GM12878 (cell line): ENCODE measurements at regions not wholly inside any gene's neighbourhood (a gene's known extent, or its start where the extent isn't known, plus 50 kb on each side); places are given as distances from the start of the nearest gene placed in this dataset.

Experiments
- ATAC-seq: fragments of 200-7000 bp; cut with Tn5 transposase; 3 replicates; pipeline ENCODE4 v1.9.1; 2020; ENCODE audit warnings: mild to moderate bottlenecking, moderate library complexity
- BruUV-seq: library from RNA; stranded (reverse); fragments of 400-500 nt; replicated peaks from 2 replicates; lab custom pipeline; 2021; lab: Mats Ljungman, UMichigan
- CTCF ChIA-PET: fragments of 300-600 bp; sonication (Branson Sonifier 250); formaldehyde crosslinking; extraction: SDS; loops from one replicate; lab custom pipeline; 2021; ENCODE audit warnings: inconsistent platforms; lab: Yijun Ruan, JAX
- POLR2A ChIA-PET: fragments of 350-600 bp; formaldehyde crosslinking; extraction: SDS; loops from one replicate; lab custom pipeline; 2021; ENCODE audit warnings: inconsistent platforms; lab: Charles Lee
- RAD21 ChIA-PET: fragments of 300-600 bp; sonication (Branson Sonifier 250); formaldehyde crosslinking; loops from one replicate; lab custom pipeline; 2023; ENCODE audit warnings: antibody characterized with exemption; ENCODE audit not compliant: unreplicated experiment; lab: Charles Lee
- SMC1A ChIA-PET: fragments of 300-600 bp; sonication (Branson Sonifier 250); formaldehyde crosslinking; loops from one replicate; lab custom pipeline; 2023; ENCODE audit not compliant: unreplicated experiment, uncharacterized antibody; lab: Charles Lee
- DNase-seq: peaks from one replicate; pipeline ENCODE4 v3.0.0-alpha.2; 2011; ENCODE audit warnings: low read depth, low spot score
- FAIRE-seq: peaks from 3 replicates; lab custom pipeline; 2011; peaks lifted over from hg19 to GRCh38; lab: Jason Lieb, UNC
- H2AFZ ChIP-seq: 2 replicates; pipeline ENCODE4 v1.6.0; 2011; ENCODE audit warnings: low read depth, low read length, control low read depth; ENCODE audit not compliant: control insufficient read depth
- H3K27ac ChIP-seq: 2 replicates; pipeline ENCODE4 v1.5.1; 2011; ENCODE audit warnings: control low read depth; ENCODE audit not compliant: control insufficient read depth, insufficient read depth
- H3K27me3 ChIP-seq, 2 experiments: replicated peaks in 1 of 2; 2 replicates each; pipeline versions ENCODE4 v1.6.0 to v1.6.1; 2011; ENCODE audit warnings: low read length in 1 of 2; ENCODE audit not compliant: control insufficient read depth in 2 of 2, insufficient read depth in 2 of 2
- H3K36me3 ChIP-seq, 2 experiments: 2 replicates each; pipeline ENCODE4 v1.5.1; 2011; ENCODE audit warnings: low read length in 1 of 2; ENCODE audit not compliant: control insufficient read depth in 2 of 2, insufficient read depth in 2 of 2
- H3K4me1 ChIP-seq: 2 replicates; pipeline ENCODE4 v1.6.1; 2011; ENCODE audit warnings: mild to moderate bottlenecking, low read length, moderate library complexity, mixed read lengths; ENCODE audit not compliant: control insufficient read depth, insufficient read depth
- H3K4me2 ChIP-seq: 2 replicates; pipeline ENCODE4 v1.6.0; 2011; ENCODE audit warnings: control low read depth; ENCODE audit not compliant: control insufficient read depth, insufficient read depth
- H3K4me3 ChIP-seq: fragments of 200-600 bp; sonication (generic); 2 replicates; pipeline ENCODE4 v1.5.1; 2016
- H3K79me2 ChIP-seq: 2 replicates; pipeline ENCODE4 v1.6.0; 2011; ENCODE audit warnings: low read length; ENCODE audit not compliant: control insufficient read depth, insufficient read depth
- H3K9ac ChIP-seq: 2 replicates; pipeline ENCODE4 v1.8.0; 2011; ENCODE audit warnings: low read length, control low read depth, mixed read lengths; ENCODE audit not compliant: control insufficient read depth, insufficient read depth
- H3K9me3 ChIP-seq: replicated peaks from 3 replicates; pipeline ENCODE4 v1.5.1; 2011; ENCODE audit warnings: mild to moderate bottlenecking, low read length; ENCODE audit not compliant: control insufficient read depth, insufficient read depth
- H4K20me1 ChIP-seq: 2 replicates; pipeline ENCODE4 v1.6.0; 2011; ENCODE audit not compliant: control insufficient read depth, insufficient read depth
- CHD2 ChIP-seq: IDR thresholded peaks from 2 replicates; pipeline ENCODE4 v1.6.1; 2011; ENCODE audit warnings: low read depth, low read length, improper control_type of control experiment, borderline replicate concordance
- ELK1 ChIP-seq: IDR thresholded peaks from 2 replicates; pipeline ENCODE4 v1.6.1; 2012; ENCODE audit warnings: low read depth, low read length, improper control_type of control experiment
- GABPA ChIP-seq: IDR thresholded peaks from 2 replicates; pipeline ENCODE4 v1.6.1; 2014; ENCODE audit warnings: antibody characterized with exemption, low read depth, mild to moderate bottlenecking, inconsistent platforms
- HDAC2 ChIP-seq: fragments of 200-600 bp; sonication (generic); IDR thresholded peaks from 2 replicates; pipeline ENCODE4 v1.6.1; 2017
- KAT2A ChIP-seq: conservative IDR thresholded peaks from 2 replicates; pipeline ENCODE4 v1.6.1; 2011; ENCODE audit warnings: low read depth, low read length; ENCODE audit not compliant: control insufficient read depth
- KLF5 ChIP-seq: fragments of 450-650 bp; IDR thresholded peaks from 2 replicates; pipeline ENCODE4 v1.6.1; 2014; ENCODE audit warnings: mild to moderate bottlenecking; ENCODE audit not compliant: partially characterized antibody
- NR2C1 ChIP-seq: fragments of 450-650 bp; IDR thresholded peaks from 2 replicates; pipeline ENCODE4 v1.6.1; 2017; ENCODE audit warnings: antibody characterized with exemption, mild to moderate bottlenecking, moderate library complexity
- PAX5 ChIP-seq: IDR thresholded peaks from 2 replicates; pipeline ENCODE4 v1.6.1; 2011; ENCODE audit warnings: low read depth, low read length, borderline replicate concordance
- POLR2AphosphoS5 ChIP-seq: IDR thresholded peaks from 2 replicates; pipeline ENCODE4 v1.6.1; 2011; ENCODE audit warnings: mild to moderate bottlenecking, low read length, inconsistent platforms
- RAD21 ChIP-seq: IDR thresholded peaks from 2 replicates; pipeline ENCODE4 v1.6.1; 2011; ENCODE audit warnings: mild to moderate bottlenecking, low read depth, low read length, moderate library complexity; ENCODE audit not compliant: insufficient read depth
- RELA ChIP-seq: fragments of 450-650 bp; IDR thresholded peaks from 2 replicates; pipeline ENCODE4 v1.8.0; 2014; ENCODE audit warnings: borderline replicate concordance; ENCODE audit not compliant: partially characterized antibody
- SIN3A ChIP-seq: IDR thresholded peaks from 2 replicates; pipeline ENCODE4 v1.6.1; 2012; ENCODE audit warnings: low read depth, low read length, improper control_type of control experiment
- SP1 ChIP-seq: IDR thresholded peaks from one replicate; pipeline ENCODE4 v1.6.1; 2011; ENCODE audit warnings: low read depth, low read length
- SPI1 ChIP-seq: IDR thresholded peaks from 2 replicates; pipeline ENCODE4 v1.6.1; 2011; ENCODE audit warnings: low read depth, mild to moderate bottlenecking, low read length, moderate library complexity, borderline replicate concordance; ENCODE audit not compliant: insufficient read depth
- ZBED1 ChIP-seq: IDR thresholded peaks from 2 replicates; pipeline ENCODE4 v1.6.1; 2016; ENCODE audit warnings: borderline replicate concordance
- ZZZ3 ChIP-seq: IDR thresholded peaks from 2 replicates; pipeline ENCODE4 v1.6.1; 2011; ENCODE audit warnings: low read depth; ENCODE audit not compliant: control insufficient read depth, insufficient read length
- WGBS: methylation state at CpG from one replicate; pipeline ENCODE4 v1.1.6; 2016; ENCODE audit warnings: low lambda C conversion rate; ENCODE audit not compliant: insufficient replicate concordance, insufficient coverage; ENCODE audit errors: missing lambda C conversion rate; 5-methylcytosine and 5-hydroxymethylcytosine counted together
- in situ Hi-C: fragments of 300-500 bp; cut with MboI; formaldehyde crosslinking; loops from 9 replicates; pipeline ENCODE4 v1.14.3; 2018; ENCODE audit warnings: mixed read lengths
- intact Hi-C: fragments of 100-400 bp; cut with micrococcal nuclease; formaldehyde crosslinking; loops from one replicate; pipeline ENCODE4 v1.14.2; 2022; ENCODE audit not compliant: unreplicated experiment
- TF ChIP-seq, protein P1 (sequence below): fragments of 450-650 bp; IDR thresholded peaks from 2 replicates; pipeline ENCODE4 v1.6.1; 2018; ENCODE audit warnings: borderline replicate concordance, mild to moderate bottlenecking; ENCODE audit not compliant: partially characterized antibody

- TF ChIP-seq ELK1 (no peak), NR2C1 (no peak), CHD2 (no peak), ZZZ3 (no peak), SPI1 (no peak), RELA (no peak)
- TF ChIP-seq, all 136 proteins: peak for 0
Observed at GRCh38 chr4:144351306-144351705, 210.8 kb upstream of the GYPA start (continued).

DNA sequence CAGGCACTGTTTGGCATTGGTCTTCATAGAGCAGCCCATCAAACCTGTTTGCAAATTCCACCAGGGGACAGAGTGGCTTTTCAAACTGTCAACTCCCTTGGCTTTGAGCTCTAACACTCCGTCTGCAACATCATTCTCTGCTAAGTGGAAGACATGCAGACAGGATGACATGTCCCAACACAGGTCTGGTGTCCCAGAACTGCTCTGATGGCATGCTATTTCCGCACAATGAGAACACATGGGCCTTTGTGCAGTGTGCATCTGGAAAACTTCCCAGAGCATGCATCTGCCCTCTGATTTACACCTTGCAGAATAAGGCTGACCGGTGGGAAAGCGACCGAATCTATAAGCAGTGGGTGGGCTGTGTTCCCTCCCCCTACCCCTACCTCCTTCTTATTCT is 212.8 kb upstream of the GYPA start:
- ChIA-PET CTCF (no interaction called here), POLR2A (no interaction called here), RAD21 (no interaction called here), SMC1A (no interaction called here)
- intact Hi-C loops (loop anchor here (10.0 kb wide), 1 partner anchor 692 kb away; no protein-coding TSS in a partner anchor), in situ Hi-C loops (no loop called here)
- DNase-seq (no peak), FAIRE-seq (no peak), ATAC-seq (no peak)
- Histone ChIP-seq H3K9me3 (no peaks in the 10 kb centered on the region), H3K36me3 (no peaks in the 10 kb centered on the region), H4K20me1 (no peaks in the 10 kb centered on the region), H3K79me2 (no peaks in the 10 kb centered on the region), H3K4me3 (no peak overlapping the region), H3K4me2 (no peak overlapping the region), H3K27me3 (peaks cover 0 to 4% of the 10 kb centered on the region in 2 experiments; a peak in 1 of 4 replicates), H3K9ac (no peak overlapping the region), H3K4me1 (peaks cover 4% of the 10 kb centered on the region), H2AFZ (no peak overlapping the region), H3K27ac (no peak overlapping the region)
- BruUV-seq, result no TSS peak
- WGBS, result 25% methylated on average over 5 of the region's 5 CpGs
- no peak for TF ChIP-seq ZBED1
- no peak for TF ChIP-seq ELK1
- TF ChIP-seq KLF5, result no peak
- no peak for TF ChIP-seq RAD21
- TF ChIP-seq SP1, result no peak
- TF ChIP-seq, protein P1, sequence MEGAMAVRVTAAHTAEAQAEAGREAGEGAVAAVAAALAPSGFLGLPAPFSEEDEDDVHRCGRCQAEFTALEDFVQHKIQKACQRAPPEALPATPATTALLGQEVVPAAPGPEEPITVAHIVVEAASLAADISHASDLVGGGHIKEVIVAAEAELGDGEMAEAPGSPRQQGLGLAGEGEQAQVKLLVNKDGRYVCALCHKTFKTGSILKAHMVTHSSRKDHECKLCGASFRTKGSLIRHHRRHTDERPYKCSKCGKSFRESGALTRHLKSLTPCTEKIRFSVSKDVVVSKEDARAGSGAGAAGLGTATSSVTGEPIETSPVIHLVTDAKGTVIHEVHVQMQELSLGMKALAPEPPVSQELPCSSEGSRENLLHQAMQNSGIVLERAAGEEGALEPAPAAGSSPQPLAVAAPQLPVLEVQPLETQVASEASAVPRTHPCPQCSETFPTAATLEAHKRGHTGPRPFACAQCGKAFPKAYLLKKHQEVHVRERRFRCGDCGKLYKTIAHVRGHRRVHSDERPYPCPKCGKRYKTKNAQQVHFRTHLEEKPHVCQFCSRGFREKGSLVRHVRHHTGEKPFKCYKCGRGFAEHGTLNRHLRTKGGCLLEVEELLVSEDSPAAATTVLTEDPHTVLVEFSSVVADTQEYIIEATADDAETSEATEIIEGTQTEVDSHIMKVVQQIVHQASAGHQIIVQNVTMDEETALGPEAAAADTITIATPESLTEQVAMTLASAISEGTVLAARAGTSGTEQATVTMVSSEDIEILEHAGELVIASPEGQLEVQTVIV, result no peak
- no peak for TF ChIP-seq GABPA
- TF ChIP-seq KAT2A, result no peak
- TF ChIP-seq HDAC2, result no peak
- no peak for TF ChIP-seq POLR2AphosphoS5
- TF ChIP-seq SIN3A, result no peak
- TF ChIP-seq PAX5, result no peak
